B cell (primary cell): ENCODE measurements at regions not wholly inside any gene's neighbourhood (a gene's known extent, or its start where the extent isn't known, plus 50 kb on each side); places are given as distances from the start of the nearest gene placed in this dataset.
"Not testable (repeated sequence)": the region's sequence is repeated elsewhere in the genome, so short reads cannot be mapped to it uniquely, and the experiment has no call there.

ENCODE experiments used
- ATAC-seq: fragments of 200-7000 bp; cut with Tn5 transposase; one replicate; pipeline ENCODE4 v1.10.0; 2021; ENCODE audit warnings: low read depth, mild to moderate bottlenecking, moderate number of reproducible peaks, moderate library complexity
- CTCF ChIA-PET: fragments of 350-600 bp; sonication (Branson Sonifier 250); formaldehyde crosslinking; loops from one replicate; lab custom pipeline; 2021; ENCODE audit warnings: antibody characterized with exemption, inconsistent platforms; lab: Charles Lee
- POLR2A ChIA-PET: fragments of 350-600 bp; sonication (Branson Sonifier 250); formaldehyde crosslinking; loops from one replicate; lab custom pipeline; 2021; ENCODE audit warnings: antibody characterized with exemption; lab: Charles Lee
- DNase-seq: peaks from one replicate; pipeline ENCODE4 v3.0.0; 2013
- H2AFZ ChIP-seq: 2 replicates; pipeline ENCODE4 v1.6.1; 2012; ENCODE audit warnings: mild to moderate bottlenecking, low read depth, low read length; ENCODE audit not compliant: insufficient read depth, poor library complexity, severe bottlenecking
- H3K27ac ChIP-seq, 2 donors: 1 replicate in 1 of 2; 2 replicates in 1 of 2; pipeline ENCODE4 v1.5.1; 2012 to 2013; ENCODE audit warnings: low read length in 2 of 2, mild to moderate bottlenecking in 2 of 2, moderate library complexity in 1 of 2
- H3K27me3 ChIP-seq, 4 experiments: fragments of 200-600 bp in 1 of 4; sonication (generic) in 1 of 4; replicated peaks in 1 of 4; 1 replicate in 2 of 4; 2 replicates in 2 of 4; pipeline versions ENCODE4 v1.6.1 to v1.7.0; 2013 to 2016; ENCODE audit warnings: low read length in 3 of 4, mild to moderate bottlenecking in 2 of 4, mixed read lengths in 1 of 4, moderate library complexity in 1 of 4; ENCODE audit not compliant: insufficient read depth in 4 of 4, control insufficient read depth in 3 of 4; ENCODE audit errors: control extremely low read depth in 1 of 4
- H3K36me3 ChIP-seq, 2 experiments: replicated peaks in 1 of 2; 1 replicate in 1 of 2; 2 replicates in 1 of 2; pipeline versions ENCODE4 v1.6.1 to v1.7.1; 2013; ENCODE audit warnings: low read length in 1 of 2; ENCODE audit not compliant: insufficient read depth in 2 of 2, control insufficient read depth in 1 of 2; ENCODE audit errors: control extremely low read depth in 1 of 2, extremely low read depth in 1 of 2
- H3K4me1 ChIP-seq, 2 donors: fragments of 200-600 bp in 1 of 2; sonication (generic) in 1 of 2; 1 replicate in 1 of 2; 2 replicates in 1 of 2; pipeline versions ENCODE4 v1.5.1 to v1.6.1; 2013 to 2017; ENCODE audit warnings: low read length in 2 of 2; ENCODE audit not compliant: control insufficient read depth in 2 of 2, insufficient read depth in 2 of 2
- H3K4me2 ChIP-seq: replicated peaks from 2 replicates; pipeline ENCODE3; 2012; ENCODE audit warnings: mild to moderate bottlenecking, low read depth, low read length; ENCODE audit not compliant: poor library complexity, severe bottlenecking
- H3K4me3 ChIP-seq, 5 experiments: fragments of 200-600 bp in 1 of 5; sonication (generic) in 1 of 5; 1 replicate in 3 of 5; 2 replicates in 2 of 5; pipeline versions ENCODE4 v1.5.1 to v1.7.0; 2011 to 2016; ENCODE audit warnings: low read length in 4 of 5, mild to moderate bottlenecking in 4 of 5, low read depth in 2 of 5, control low read depth in 1 of 5, moderate library complexity in 1 of 5; ENCODE audit not compliant: insufficient read depth in 1 of 5; ENCODE audit errors: control extremely low read depth in 1 of 5, extremely low read depth in 1 of 5
- H3K79me2 ChIP-seq: fragments of 200-600 bp; sonication (generic); one replicate; pipeline ENCODE4 v1.6.0; 2016; ENCODE audit warnings: low read length; ENCODE audit not compliant: control insufficient read depth, insufficient read depth
- H3K9ac ChIP-seq: fragments of 200-600 bp; sonication (generic); 2 replicates; pipeline ENCODE4 v1.6.1; 2017; ENCODE audit warnings: mild to moderate bottlenecking, low read length, moderate library complexity
- H3K9me3 ChIP-seq, 3 donors: one replicate each; pipeline versions ENCODE4 v1.6.1 to v1.7.1; 2013; ENCODE audit warnings: low read length in 2 of 3; ENCODE audit not compliant: control insufficient read depth in 2 of 3, insufficient read depth in 1 of 3; ENCODE audit errors: control extremely low read depth in 1 of 3
- H4K20me1 ChIP-seq: 2 replicates; pipeline ENCODE4 v1.6.0; 2012; ENCODE audit warnings: mild to moderate bottlenecking, low read length; ENCODE audit not compliant: insufficient read depth, control insufficient read depth, poor library complexity, severe bottlenecking
- H3K27ac Mint-ChIP-seq: one replicate; pipeline ENCODE4 v1.8.0; 2021; ENCODE audit warnings: mixed read lengths
- H3K27me3 Mint-ChIP-seq: one replicate; pipeline ENCODE4 v1.8.0; 2021; ENCODE audit warnings: mixed read lengths
- H3K4me1 Mint-ChIP-seq: one replicate; pipeline ENCODE4 v1.8.0; 2021; ENCODE audit warnings: mixed read lengths
- H3K4me3 Mint-ChIP-seq: one replicate; pipeline ENCODE4 v1.8.0; 2021; ENCODE audit warnings: mixed read lengths
- H3K9me3 Mint-ChIP-seq: one replicate; pipeline ENCODE4 v1.8.0; 2022; ENCODE audit warnings: mixed read lengths; ENCODE audit not compliant: insufficient read depth
- CTCF ChIP-seq: fragments of 200-600 bp; IDR thresholded peaks from one replicate; pipeline ENCODE4 v1.8.0; 2022; ENCODE audit warnings: antibody characterized with exemption, mild to moderate bottlenecking
- EZH2 ChIP-seq: IDR thresholded peaks from 2 replicates; pipeline ENCODE4 v1.6.1; 2012; ENCODE audit warnings: borderline replicate concordance, low read depth, mild to moderate bottlenecking, moderate library complexity, low read length; ENCODE audit not compliant: insufficient read depth, poor library complexity, severe bottlenecking
- WGBS: methylation state at CpG from one replicate; pipeline ENCODE4 v1.1.5; 2013; ENCODE audit warnings: missing lambda C conversion rate; ENCODE audit not compliant: insufficient coverage; 5-methylcytosine and 5-hydroxymethylcytosine counted together
- intact Hi-C: fragments of 100-400 bp; cut with micrococcal nuclease; formaldehyde crosslinking; loops from one replicate; pipeline ENCODE4 v1.10.0; 2022

DNA sequence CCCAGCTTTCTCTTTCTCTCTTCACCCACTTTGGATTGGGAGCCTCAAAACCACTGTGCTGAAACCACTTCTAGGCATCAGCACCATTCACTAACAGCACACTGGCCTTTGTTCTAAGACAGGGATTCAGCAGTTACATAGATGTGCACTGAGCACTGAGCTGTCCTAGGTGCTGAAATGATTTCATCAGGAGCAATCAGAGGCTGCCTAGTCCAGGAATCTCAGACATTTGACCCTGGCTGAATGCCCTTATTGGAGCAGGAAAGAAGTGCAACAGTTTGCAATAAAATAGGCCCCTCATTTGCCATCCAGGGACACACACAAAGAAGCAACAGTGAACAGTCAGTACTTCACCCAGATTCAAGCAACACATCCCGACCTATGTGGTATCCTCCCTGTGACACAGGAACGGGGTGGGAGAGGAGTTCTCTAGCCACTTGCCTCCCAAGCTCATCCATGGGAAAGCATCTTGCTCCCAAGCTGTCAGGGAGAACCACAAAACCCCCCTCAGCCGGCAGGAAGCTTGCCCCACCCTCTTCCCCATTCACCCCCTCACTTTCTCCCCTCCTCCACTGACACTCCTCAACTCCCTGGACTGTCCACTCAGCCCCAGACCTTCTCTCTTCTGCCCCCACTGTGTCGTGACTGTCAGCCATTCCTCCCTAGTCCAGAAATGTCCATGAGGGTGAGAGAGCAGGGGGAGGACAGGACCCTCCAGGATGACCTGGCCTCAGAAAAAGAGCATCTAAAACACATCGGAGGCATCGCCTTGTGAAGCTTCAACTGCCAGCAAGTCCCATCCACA, 304.4 kb downstream of the PREX1 start:
- WGBS, result 78% methylated on average over 4 of the region's 6 CpGs
- CTCF ChIA-PET, result no interaction called here
- Histone ChIP-seq H2AFZ (no peak overlapping the region), H3K36me3 (no peaks in the 10 kb centered on the region), H3K4me2 (no peak overlapping the region), H3K27me3 (peaks cover 0 to 3% (median 0%) of the 10 kb centered on the region in 4 experiments), H3K4me3 (no peak overlapping the region), H3K27ac (no peak overlapping the region), H4K20me1 (no peaks in the 10 kb centered on the region), H3K79me2 (no peaks in the 10 kb centered on the region), H3K9me3 (no peaks in the 10 kb centered on the region), H3K9ac (no peak overlapping the region), H3K4me1 (no peaks in the 10 kb centered on the region)
- Mint-ChIP-seq H3K4me3 (no peak overlapping the region), H3K9me3 (peaks cover 5% of the 10 kb centered on the region), H3K4me1 (no peaks in the 10 kb centered on the region), H3K27me3 (peaks cover 42% of the 10 kb centered on the region), H3K27ac (no peak overlapping the region)
- ATAC-seq (no peak), DNase-seq (no peak)
- POLR2A ChIA-PET, result no interaction called here
- no peak for TF ChIP-seq CTCF
- TF ChIP-seq EZH2, result no peak
- intact Hi-C loops, result no loop called here

DNA sequence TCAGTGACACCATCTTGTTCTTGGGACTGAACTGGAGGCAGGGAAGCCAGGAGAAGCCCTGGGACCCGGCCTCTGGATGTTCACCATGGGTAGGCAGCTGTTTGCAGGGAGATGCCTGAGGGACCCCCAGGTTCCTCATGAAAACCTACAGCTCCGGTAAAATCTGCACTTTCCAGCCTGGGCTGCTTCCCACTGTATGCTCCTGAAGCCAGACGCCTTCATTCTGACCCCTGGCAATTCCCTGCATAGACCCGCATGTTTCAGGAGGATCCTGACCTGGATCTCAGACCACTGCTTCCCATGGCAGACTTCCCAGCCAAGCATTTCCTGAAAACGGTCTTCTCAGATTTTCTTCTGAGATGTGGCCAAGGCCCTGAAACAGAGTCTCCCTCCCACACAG, 306.7 kb downstream of the PREX1 start:
- Histone ChIP-seq H3K4me3 (no peak overlapping the region), H3K27ac (no peak overlapping the region), H3K27me3 (peaks cover 0 to 3% (median 0%) of the 10 kb centered on the region in 4 experiments), H3K4me1 (peaks cover 0 to 3% of the 10 kb centered on the region in 2 donors), H2AFZ (no peak overlapping the region), H3K79me2 (no peaks in the 10 kb centered on the region), H4K20me1 (no peaks in the 10 kb centered on the region), H3K9me3 (no peaks in the 10 kb centered on the region), H3K9ac (no peak overlapping the region), H3K4me2 (no peak overlapping the region), H3K36me3 (no peaks in the 10 kb centered on the region)
- Mint-ChIP-seq H3K9me3 (peaks cover 5% of the 10 kb centered on the region), H3K27me3 (peaks cover 38% of the 10 kb centered on the region), H3K27ac (no peak overlapping the region), H3K4me1 (peaks cover 11% of the 10 kb centered on the region), H3K4me3 (no peak overlapping the region)
- TF ChIP-seq CTCF (no peak), EZH2 (no peak)
- ChIA-PET POLR2A (no interaction called here), CTCF (no interaction called here)
- ATAC-seq (no peak), DNase-seq (no peak)
- 90% methylated on average over 4 of the region's 5 CpGs for WGBS
- intact Hi-C loops, result no loop called here

GRCh38 chr20:48516196-48516595, 311.6 kb downstream of the PREX1 start:
- H3K9ac ChIP-seq, H3K4me1 ChIP-seq, H3K4me3 ChIP-seq, H3K27me3 ChIP-seq, H4K20me1 ChIP-seq, H2AFZ ChIP-seq, H3K27ac ChIP-seq, H3K9me3 Mint-ChIP-seq, H3K27ac Mint-ChIP-seq, H3K79me2 ChIP-seq, ATAC-seq, H3K36me3 ChIP-seq, H3K4me3 Mint-ChIP-seq, H3K9me3 ChIP-seq: not testable (repeated sequence)
- peaks cover 14% of the 10 kb centered on the region for H3K4me1 Mint-ChIP-seq
- H3K4me2 ChIP-seq, result peak overlapping the region; percentile 5
- intact Hi-C loops, result loop anchor here (5.0 kb wide), 1 partner anchor 619 kb away; no protein-coding TSS in a partner anchor
- ChIA-PET CTCF (interaction anchor here (1.5 kb wide), 1 partner anchor 621 kb away, joined by 9 read pairs; no protein-coding TSS in a partner anchor), POLR2A (interaction anchor here (0.5 kb wide), 1 partner anchor 621 kb away, joined by 3 read pairs; no protein-coding TSS in a partner anchor)
- DNase-seq, result peak; percentile 26
- 53% methylated on average over 9 of the region's 11 CpGs for WGBS
- peaks cover 22% of the 10 kb centered on the region for H3K27me3 Mint-ChIP-seq
